Stimulated activated CD4-positive, alpha-beta T cell treated with anti-CD3 and anti-CD28 coated beads, Interleukin-12 subunit alpha, Interleukin-12 subunit beta, amount 100 ng/mL, for 24 hours (primary cell): ENCODE measurements at regions not wholly inside any gene's neighbourhood (a gene's known extent, or its start where the extent isn't known, plus 50 kb on each side); places are given as distances from the start of the nearest gene placed in this dataset.
"Not testable (repeated sequence)": the region's sequence is repeated elsewhere in the genome, so short reads cannot be mapped to it uniquely, and the experiment has no call there.

Experiments used
- DNase-seq, 2 experiments: peaks; one replicate each; pipeline ENCODE4 v3.0.0-alpha.2; 2020; ENCODE audit warnings: low read depth in 2 of 2

DNA sequence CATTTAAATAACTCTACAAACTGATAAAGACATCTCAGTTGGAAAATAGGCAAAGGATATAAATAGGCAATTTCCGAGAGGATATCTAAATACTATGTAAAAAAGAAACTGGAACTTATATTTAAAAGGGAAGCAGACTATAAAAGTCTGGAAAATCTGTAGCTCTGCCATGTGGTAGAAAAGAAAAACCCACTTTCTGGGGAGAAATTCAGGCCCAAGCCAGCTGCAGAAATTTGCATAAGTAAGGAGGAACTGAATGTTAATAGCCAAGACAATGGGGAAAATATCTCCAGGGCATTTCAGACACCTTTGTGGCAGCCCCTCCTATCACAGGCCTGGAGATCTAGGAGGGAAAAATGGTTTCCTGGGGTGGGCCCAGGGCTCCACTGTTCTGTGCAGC is 97.8 kb upstream of the ZBED5 start:
- DNase-seq: no peak

DNA sequence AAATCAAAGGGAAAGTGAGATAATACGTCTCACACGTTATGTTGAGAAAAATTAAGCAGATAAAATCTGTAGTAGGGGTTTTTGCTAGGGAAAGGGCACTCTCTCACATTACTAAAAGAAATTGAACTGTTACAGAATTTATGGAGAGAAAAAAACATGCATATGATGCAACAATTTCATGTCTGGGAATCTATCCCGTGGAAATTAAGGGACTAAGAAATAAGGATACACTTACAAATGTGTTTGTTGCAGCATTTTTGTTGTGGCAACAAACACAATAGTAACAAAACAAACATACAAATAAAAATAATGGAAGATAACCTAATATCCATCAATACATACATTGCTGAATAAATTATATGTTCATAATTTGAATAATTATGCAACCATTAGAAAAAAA is 96.3 kb upstream of the ZBED5 start:
- no peak for DNase-seq

DNA sequence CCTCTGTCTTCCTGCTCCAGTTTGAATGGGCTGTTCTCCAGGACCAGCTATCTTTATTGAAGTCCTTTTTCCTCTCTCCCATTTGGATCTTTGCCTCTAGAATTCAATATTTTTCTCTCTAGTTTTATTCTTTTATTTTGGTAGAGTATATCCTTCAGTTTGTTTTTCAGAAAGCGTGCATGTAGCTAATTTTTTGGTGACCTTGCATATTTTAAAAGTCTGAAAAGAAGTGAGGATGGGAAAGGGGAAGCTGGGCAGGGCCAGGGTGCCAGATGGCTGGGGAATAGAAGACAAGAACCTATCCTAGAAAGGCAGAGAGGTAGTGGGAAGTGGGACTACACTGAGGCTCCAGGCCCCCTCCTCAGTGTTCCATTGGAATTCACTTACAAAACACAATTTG is 95.0 kb upstream of the ZBED5 start:
- no peak for DNase-seq

DNA sequence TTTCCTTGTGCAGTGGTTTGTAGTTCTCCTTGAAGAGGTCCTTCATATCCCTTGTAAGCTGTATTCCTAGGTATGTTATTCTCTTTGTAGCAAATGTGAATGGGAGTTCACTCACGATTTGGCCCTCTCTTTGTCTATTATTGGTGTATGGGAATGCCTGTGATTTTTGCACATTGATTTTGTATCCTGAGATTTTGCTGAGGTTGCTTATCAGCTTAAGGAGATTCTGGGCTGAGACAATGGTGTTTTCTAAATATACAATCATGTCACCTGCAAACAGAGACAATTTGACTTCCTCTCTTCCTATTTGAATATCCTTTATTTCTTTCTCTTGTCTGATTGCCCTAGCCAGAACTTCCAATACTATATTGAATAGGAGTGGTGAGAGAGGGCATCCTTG is 90.1 kb upstream of the ZBED5 start:
- DNase-seq: not testable (repeated sequence)

DNA sequence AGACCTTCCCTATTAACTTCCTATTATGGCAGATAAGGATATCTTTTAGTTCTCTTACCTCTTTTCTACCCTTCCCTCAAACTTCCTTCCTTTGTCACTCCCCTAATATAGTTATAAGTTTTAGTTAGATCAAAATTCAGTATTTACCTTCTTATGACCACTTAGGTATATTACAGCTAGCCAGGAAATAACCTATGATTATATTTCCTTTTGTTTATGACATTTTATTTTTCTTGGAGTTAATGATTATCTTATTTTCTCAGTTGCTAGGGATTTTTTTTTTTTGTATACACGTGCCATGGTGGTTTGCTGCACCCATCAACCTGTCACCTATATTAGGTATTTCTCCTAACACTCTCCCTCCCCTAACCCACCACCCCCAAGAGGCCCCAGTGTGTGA is 88.2 kb upstream of the ZBED5 start:
- DNase-seq: no peak

DNA sequence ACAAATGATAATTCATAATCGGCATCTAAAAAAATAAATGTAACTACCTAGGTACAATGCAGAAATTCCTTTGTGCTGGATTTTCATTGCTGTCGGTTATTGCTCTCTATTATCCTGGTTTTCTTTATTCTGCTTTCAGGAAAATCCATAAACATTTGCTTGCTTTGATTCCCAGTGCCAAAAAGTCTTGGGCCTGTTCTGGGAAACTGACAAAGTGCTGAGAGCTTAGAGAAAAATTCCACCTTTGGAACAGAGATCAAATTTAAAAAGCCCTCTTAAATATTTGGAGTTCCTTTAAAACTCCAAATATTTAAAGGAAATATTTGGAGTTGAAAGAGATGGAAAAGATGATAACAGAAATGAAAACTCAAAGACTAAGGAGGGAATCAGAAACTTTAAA is 87.3 kb upstream of the ZBED5 start:
- DNase-seq: no peak

DNA sequence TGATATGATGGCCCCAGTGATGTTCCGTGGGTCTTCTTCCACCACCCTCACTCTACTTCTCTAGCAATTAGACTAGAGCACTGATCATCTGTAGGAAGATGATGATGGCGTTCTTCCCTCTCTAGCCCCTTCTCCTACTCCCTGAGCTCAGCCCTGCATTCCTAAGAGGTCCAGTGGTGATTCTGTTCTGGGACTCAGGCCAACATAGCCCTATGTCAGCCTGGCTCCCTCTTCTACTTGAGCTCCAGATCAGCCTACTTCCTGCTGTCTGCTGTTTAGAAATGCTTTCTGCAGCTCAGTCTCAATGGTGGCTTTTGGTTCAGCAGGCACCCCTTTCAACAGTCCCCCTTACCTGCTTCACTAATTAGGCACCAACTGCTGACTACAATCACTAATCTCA is 86.1 kb upstream of the ZBED5 start:
- no peak for DNase-seq

DNA sequence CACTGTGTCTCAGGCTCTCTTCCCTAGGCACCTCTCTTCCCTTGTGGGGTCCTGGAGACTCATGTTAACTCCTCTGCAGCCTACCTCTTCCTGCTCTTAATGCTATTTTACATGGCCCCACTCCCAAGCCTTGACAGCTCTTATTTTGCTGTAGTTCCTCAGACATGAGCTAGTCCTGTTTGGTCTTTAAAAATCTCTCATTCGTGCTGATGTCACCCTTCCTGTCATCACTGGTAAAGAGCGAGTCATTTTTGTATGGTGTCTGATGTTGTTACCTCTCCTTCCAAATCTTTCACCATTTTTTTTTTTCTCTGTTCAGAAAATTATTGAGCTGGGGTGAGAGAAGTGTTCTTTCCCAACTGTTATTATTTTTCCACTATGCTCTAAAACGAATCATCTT is 84.8 kb upstream of the ZBED5 start:
- no peak for DNase-seq

DNA sequence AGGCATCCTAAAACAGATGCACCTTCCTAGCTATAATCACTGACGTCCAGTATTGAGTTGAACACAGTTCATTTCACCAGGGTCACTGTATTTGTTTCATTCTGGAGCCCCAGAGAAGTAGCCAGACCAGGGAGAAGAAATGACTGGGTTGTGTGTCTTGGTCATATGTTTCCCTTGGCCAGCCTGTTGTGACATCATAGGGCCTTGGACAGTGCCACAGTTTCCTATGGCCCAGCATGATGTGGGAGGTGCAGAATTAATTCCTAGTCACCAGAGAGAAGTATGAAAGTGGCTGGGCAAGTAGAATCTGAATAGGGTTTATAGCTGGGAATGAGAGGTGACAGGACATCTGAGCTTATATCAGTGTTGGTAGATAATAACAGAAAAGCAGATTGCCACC is 84.0 kb upstream of the ZBED5 start:
- no peak for DNase-seq

DNA sequence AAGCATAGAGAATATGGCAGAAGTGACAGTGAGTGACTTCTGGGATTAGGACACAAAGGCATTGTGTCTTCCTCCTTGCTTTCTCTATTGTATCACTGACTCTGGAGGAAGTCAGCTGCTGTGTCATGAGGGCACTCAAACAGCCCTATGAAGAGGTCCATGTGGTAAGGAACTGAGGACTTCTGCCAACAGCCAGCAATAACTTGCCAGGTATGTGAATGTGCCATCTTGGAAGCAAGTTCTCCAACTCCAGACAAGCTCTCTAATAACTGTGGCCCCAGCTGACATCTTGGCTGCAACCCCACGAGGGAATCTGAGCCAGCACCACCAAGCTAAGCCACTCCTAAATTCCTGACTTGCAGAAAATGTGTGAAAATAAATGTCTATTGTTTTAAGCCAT is 83.6 kb upstream of the ZBED5 start:
- no peak for DNase-seq

DNA sequence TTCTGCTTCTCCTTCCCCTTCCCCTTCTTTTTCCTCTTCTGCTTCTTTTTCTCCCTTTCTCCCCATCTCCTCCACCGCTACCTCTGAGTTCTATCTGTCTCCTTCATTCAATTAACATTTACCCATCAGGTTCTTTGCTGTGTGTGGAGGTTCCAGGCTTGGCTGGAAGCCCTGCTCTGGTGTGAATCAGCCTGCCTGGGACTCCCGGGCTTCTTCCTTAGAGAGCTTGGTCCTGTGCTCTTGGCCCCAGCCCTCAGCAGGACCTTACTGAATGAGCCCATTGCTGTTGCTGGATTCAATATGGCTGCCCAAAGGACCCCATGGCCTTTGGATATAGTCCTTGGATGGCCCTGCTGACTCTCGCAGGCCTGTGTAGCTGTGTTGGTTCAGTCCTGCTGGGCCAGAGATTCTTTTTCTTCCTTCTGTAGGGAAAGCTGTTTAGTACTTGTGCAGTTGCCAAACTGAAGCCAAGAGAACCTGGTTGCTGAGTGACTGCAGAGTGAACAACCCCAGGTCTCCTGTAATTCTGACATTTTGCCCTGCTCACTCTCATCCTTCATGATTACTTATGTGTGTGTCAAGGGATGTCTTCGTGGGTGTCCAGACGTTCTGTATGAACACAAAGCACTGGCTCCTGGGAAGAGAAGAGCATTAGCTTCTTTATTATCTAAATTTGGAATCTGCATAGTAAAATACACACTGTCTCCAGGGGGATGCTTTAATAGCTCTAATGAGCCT is 81.0 kb upstream of the ZBED5 start:
- no peak for DNase-seq

DNA sequence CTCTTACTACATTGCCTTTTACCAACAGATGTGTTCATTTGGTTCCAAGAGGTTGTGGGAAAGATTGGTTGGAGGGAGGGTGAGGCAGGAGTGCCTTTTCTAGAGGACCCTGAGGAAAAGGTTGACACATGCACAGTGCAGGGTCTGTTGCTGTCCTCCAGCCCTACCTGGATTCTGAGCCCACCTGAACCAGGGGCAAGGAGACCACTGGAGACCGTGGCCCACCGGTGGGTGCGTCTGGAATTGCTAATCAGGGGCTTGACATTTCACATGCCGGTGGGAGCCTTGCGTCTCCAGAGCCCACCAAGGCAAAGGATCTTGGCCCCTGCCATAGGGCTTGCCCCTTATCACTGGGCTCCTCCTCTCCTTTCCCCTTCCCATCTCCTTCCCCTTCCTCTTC is 80.4 kb upstream of the ZBED5 start:
- DNase-seq: no peak

DNA sequence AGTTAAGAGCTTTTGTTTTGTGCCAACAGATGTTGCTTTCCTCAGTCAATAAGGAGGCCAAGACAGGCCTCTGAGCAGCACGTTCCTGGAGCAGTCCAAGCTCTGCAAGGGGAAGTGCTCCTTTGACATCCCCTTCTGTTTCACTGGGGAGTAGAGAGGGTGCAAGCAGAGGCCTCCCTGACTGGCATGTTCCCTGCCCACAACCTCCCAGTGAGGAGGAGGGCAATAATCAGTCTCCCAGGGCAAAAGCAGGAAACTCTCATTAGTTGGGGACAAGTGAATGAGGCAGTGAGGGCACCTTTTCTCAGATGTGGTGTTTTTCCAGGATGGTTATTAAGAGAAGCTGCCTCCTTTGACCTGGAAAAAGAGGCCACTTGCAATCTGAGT is 79.5 kb upstream of the ZBED5 start:
- DNase-seq: no peak

DNA sequence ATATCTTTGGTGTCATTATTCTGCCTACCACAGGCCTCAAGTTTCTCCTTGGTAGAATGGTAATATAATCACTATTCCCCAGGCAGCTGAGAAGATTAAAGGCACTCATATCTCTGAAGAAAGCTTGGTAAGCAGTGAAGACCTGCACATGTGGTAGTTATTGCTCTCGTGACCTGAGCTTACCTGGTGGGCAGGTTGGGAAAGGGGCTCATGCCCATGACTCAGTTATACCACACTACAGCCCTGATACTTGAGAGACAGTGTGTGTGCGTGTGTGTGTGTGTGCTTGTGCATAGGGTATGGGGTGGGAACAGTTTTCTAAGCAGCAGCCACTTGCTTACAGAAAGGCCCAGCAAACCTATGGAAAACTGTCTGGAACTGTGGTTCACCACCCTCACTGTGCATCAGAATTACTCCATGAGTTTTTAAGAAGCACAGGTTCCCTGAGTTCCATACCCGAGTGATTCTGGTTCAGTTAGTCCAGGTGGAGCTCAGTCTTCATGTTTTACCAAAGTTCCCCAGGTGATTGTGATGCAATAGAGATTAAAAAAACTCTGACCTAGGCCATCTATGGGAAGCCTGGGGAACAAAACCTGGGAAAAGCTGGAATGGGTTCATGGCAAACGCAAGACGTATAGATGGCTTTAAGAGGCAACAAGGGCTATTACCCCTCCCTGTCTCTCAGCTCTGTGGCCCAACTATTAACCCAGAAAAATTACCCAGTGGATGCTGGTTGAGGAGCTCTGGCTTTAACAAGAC is 79.0 kb upstream of the ZBED5 start:
- no peak for DNase-seq

DNA sequence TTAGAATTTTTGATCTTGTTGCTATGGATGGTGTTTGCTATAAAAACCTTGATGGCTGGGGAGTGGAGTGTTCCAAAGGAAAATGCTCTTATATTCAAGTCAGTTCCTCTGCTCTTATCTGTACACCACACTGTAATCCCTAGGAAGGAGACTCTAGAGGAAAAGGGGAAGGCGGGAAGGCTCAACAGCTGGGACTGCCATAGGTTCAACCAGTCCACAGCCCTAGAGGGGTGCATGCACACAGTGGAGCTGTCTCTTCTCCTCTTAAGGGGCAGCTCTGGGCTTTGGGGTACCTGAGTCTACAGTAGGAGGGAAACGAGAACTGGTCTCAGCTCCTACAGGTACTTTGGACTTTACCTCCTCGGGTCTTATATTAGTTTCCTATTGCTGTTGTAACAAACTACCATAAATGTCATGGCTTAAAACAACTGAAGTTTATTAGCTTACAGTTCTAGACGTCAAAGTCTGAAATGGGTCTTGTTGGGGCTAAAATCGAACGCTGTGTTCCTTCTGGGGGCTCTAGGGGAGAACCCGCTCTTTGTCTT is 77.2 kb upstream of the ZBED5 start:
- DNase-seq: no peak

DNA sequence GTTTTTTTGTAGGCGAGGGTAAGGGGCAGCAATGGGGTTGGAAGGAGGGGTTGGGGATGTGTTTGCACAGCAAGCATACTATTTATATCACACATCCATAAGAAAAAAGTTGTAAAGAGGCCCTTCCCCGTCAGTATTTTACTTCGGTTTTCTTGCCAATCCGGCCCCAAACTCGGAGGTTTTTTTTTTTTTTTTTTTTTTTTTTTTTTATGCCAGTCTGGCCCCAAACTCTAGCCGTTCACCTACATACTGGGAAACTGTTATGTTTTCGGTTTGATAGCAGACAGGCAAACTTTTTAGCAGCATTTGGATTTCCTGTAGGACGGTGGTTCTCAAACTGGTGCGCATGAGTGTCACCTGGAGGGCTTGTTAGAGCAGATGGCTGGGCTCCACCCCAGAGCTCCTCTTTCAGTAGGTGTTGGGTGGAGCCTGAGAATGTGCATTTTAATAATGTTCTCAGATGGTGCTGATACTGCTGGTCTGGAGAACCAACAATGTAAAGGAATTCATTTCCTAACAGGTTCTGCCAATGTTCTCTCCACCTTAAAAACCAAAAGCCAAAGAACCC is 76.5 kb upstream of the ZBED5 start:
- DNase-seq: no peak

DNA sequence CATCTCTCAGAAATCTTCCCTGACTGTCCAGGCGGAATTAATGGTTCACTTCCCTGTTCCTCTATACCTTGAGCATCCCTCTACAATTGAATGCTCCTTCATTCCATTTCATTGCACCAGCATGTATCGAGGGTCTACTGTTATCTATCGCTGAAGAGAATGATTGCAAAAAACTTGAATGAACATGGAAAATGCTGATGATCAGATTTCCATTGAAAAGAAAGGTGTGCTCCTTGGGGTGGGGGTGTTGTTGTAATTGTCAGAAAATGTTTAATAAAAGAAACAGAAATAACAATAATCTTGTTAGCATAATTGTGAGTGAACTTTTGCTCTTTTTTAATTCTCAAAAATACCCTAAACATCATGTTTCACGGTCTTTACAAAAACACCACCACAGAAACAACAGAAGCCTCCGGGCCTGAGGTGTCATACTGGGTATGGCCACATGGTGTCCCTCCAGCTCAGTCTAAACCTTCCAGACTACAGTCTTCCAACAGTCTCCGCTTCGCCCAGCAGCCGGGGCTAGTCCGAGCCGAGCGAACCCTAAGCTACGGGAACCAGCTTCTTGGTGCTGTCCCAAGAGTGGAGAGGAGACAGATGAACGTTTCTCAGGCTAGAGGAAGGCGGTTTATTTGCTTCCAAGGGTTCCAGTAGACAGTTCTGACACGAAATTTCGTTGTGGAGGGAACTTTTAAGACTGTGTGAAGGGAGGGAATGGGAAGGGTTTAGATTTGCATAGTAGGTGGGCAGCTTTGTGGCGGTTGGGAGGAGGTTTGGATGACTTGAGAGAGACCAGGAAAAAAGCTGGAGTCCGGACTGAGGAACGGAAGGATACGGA is 75.8 kb upstream of the ZBED5 start:
- peak; percentile 63 to 86 for DNase-seq

DNA sequence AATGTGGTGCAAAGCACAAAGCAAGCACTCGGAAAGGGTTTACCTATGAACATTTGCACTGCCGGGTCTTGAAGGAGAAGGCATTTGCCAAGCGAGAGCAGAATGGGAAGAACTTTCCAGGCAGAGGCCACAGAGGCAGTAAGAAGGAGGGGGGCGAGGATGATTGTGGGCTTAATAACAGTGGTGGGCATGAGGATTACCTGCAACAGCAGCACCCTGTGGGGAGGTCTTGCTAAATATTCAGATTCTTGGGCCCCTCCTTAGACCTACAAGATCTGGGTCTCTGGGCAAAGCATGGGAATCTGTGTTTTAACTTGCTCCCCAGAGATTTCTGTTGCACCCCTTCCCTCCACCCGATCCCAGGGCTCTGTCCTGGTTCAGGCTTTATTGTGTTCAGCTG is 75.1 kb upstream of the ZBED5 start:
- DNase-seq: no peak

DNA sequence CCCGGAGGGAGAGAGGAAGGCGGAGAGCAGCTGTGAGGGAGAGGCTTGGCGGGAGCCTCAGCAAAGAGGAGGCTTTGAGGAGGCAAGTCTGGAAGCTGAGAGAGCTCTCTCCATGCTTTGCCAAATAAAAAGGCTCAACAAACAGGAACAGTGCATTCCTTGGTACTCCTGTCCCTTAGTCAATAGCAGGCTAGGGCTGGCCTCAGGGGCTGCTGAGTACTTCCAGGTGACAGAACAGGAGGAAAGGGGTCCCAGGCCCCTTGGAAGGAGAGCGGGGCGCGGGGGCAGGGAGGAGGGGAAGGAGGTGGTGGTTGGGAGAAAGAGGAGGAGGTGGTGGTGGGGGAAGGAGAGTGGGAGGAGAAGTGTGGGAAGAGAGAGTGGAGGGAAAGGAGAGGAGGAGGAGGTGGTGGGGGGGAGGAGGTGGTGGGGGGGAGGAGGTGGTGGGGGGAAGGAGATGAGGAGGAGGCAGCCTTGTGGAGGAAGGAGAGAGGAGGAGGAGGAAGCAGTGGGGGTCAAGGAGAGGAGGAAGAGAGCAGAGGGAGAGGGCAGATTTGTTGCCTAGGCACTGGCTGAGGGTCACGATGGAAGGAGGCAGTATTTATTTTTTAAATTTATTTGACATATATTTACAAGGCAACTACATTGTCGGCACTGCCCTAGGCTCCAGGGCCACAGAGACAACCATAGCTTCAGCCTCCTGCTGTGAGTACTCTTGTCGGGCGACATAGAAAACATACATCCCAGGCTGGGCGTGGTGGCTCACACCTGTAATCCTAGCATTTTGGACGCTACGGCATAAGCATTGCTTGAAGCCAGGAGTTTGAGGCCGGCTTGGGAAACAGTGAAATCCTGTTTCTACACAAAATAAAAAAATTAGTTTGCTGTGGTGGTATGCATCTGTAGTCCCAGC is 74.2 kb upstream of the ZBED5 start:
- no peak for DNase-seq

DNA sequence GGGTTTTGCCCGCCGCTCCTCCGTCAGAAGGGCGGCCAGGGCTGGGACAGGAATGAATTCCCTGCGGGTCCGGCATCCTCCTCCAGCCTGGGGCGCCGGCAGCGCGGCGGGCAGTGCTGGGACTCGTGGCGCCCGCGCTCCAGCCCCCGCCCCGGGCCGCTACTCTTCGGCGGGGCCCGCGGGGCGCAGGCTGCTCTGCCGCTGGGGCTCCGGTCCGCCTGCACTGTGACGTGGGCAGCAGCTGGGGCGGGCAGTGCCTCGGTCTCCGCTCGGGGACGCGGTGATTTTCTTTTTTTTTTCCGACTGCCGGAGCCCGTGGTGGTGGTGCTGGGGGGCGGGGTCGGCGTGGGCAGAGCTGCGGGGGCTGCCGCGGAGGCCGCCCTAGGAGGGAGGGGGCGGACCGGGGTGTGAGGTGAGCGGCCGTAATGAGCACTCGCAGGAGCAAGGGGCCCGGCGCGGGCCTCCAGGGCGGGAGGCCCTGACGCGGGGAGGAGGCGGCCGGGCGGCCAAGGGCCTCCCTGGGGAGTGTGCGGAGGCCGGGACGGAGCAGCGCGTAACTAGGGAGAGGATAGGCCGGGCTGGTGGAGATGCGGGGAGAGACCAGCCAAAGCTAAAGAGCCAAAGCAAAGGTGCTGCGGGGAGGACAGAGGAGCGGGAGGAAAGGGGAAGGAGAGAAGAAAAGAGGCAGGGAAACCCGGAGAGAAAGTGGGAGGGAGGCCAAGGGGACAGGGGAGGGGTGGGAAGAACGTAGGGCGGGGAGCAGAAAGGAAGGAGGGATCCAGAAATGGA is 73.3 kb upstream of the ZBED5 start:
- DNase-seq: peak in 1 of 2 experiments; percentile 24
